Glutamatergic neuron (in vitro differentiated cells): ENCODE measurements at regions not wholly inside any gene's neighbourhood (a gene's known extent, or its start where the extent isn't known, plus 50 kb on each side); places are given as distances from the start of the nearest gene placed in this dataset.

ENCODE experiments used
- DNase-seq: peaks from one replicate; pipeline ENCODE4 v3.0.0; 2022
- H3K27ac Mint-ChIP-seq: one replicate; pipeline ENCODE4 v1.8.0; 2020; ENCODE audit warnings: mild to moderate bottlenecking, mixed read lengths, inconsistent platforms; ENCODE audit not compliant: unreplicated experiment
- H3K27me3 Mint-ChIP-seq: one replicate; pipeline ENCODE4 v1.8.0; 2020; ENCODE audit warnings: mild to moderate bottlenecking, moderate library complexity, mixed read lengths, inconsistent platforms; ENCODE audit not compliant: unreplicated experiment
- H3K36me3 Mint-ChIP-seq: one replicate; pipeline ENCODE4 v1.8.0; 2020; ENCODE audit warnings: mild to moderate bottlenecking, mixed read lengths, inconsistent platforms; ENCODE audit not compliant: unreplicated experiment
- H3K4me1 Mint-ChIP-seq: one replicate; pipeline ENCODE4 v1.8.0; 2020; ENCODE audit warnings: mild to moderate bottlenecking, low read depth, mixed read lengths, inconsistent platforms; ENCODE audit not compliant: unreplicated experiment
- H3K4me3 Mint-ChIP-seq: one replicate; pipeline ENCODE4 v1.8.0; 2020; ENCODE audit warnings: mild to moderate bottlenecking, mixed read lengths, inconsistent platforms; ENCODE audit not compliant: unreplicated experiment
- H3K9me3 Mint-ChIP-seq: one replicate; pipeline ENCODE4 v1.8.0; 2020; ENCODE audit warnings: mild to moderate bottlenecking, moderate library complexity, mixed read lengths, inconsistent platforms; ENCODE audit not compliant: unreplicated experiment
- TF ChIP-seq, protein P1 (sequence below): fragments of 200-600 bp; sonication (generic); IDR thresholded peaks from one replicate; pipeline ENCODE4 v1.5.0; 2021; ENCODE audit not compliant: partially characterized antibody, unreplicated experiment

- H3K27ac Mint-ChIP-seq: no peak overlapping the region
- H3K9me3 Mint-ChIP-seq: no peaks in the 10 kb centered on the region
- H3K27me3 Mint-ChIP-seq: no peaks in the 10 kb centered on the region
- no peaks in the 10 kb centered on the region for H3K36me3 Mint-ChIP-seq
- no peaks in the 10 kb centered on the region for H3K4me1 Mint-ChIP-seq
- TF ChIP-seq, protein P1, sequence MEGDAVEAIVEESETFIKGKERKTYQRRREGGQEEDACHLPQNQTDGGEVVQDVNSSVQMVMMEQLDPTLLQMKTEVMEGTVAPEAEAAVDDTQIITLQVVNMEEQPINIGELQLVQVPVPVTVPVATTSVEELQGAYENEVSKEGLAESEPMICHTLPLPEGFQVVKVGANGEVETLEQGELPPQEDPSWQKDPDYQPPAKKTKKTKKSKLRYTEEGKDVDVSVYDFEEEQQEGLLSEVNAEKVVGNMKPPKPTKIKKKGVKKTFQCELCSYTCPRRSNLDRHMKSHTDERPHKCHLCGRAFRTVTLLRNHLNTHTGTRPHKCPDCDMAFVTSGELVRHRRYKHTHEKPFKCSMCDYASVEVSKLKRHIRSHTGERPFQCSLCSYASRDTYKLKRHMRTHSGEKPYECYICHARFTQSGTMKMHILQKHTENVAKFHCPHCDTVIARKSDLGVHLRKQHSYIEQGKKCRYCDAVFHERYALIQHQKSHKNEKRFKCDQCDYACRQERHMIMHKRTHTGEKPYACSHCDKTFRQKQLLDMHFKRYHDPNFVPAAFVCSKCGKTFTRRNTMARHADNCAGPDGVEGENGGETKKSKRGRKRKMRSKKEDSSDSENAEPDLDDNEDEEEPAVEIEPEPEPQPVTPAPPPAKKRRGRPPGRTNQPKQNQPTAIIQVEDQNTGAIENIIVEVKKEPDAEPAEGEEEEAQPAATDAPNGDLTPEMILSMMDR: no peak
- no peak for DNase-seq
- no peak overlapping the region for H3K4me3 Mint-ChIP-seq
These were observed 311.5 kb downstream of the EDEM1 start for GRCh38 chr3:5498981-5499380.

DNA sequence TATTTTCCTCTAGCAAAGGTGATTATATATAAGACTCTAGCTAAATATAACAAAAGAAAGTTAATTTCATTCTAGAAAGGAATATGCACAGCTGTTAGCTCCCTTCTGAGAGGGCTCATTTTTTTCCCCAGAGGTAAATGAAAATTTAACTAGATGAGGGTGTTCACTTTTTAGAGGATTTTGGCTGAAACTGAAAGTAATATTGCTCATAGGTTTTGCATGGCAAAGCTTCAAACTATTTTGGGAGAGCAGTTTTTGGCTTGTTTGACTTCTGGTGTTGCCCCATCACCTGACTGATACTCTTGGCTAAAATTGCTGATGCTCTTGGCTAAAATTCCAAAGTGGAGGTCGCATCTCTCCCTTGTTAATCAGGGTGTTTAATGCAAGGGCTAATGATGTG, 311.9 kb downstream of the EDEM1 start:
- H3K36me3 Mint-ChIP-seq: no peaks in the 10 kb centered on the region
- no peaks in the 10 kb centered on the region for H3K4me1 Mint-ChIP-seq
- TF ChIP-seq, protein P1: no peak
- no peak overlapping the region for H3K27ac Mint-ChIP-seq
- no peaks in the 10 kb centered on the region for H3K27me3 Mint-ChIP-seq
- DNase-seq: no peak
- H3K4me3 Mint-ChIP-seq: no peak overlapping the region
- no peaks in the 10 kb centered on the region for H3K9me3 Mint-ChIP-seq

GRCh38 chr3:5503136-5503535, 315.6 kb downstream of the EDEM1 start:
- no peak overlapping the region for H3K4me3 Mint-ChIP-seq
- no peak for DNase-seq
- H3K27me3 Mint-ChIP-seq: no peaks in the 10 kb centered on the region
- no peaks in the 10 kb centered on the region for H3K36me3 Mint-ChIP-seq
- no peak overlapping the region for H3K27ac Mint-ChIP-seq
- no peaks in the 10 kb centered on the region for H3K9me3 Mint-ChIP-seq
- TF ChIP-seq, protein P1: no peak
- H3K4me1 Mint-ChIP-seq: no peaks in the 10 kb centered on the region

DNA sequence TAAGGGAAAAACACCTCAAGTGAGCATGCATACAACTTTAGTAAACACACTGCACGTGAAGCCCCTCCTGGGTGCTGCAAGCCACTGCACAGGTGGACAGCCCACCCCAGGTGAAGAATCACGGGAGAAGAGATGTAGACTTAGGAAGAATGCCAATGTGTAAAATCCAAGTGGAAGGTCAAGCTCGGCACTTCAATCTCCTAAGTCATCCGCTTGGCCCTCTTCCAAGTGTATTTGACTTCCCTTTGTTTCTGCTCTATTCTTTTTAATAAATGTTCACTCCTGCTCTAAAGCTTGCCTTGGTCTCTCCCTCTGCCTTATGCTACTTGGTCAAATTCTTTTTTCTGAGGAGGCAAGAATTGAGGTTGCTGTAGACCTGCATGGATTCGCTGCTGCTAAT, 316.6 kb downstream of the EDEM1 start:
- no peak overlapping the region for H3K27ac Mint-ChIP-seq
- no peaks in the 10 kb centered on the region for H3K27me3 Mint-ChIP-seq
- H3K4me1 Mint-ChIP-seq: no peaks in the 10 kb centered on the region
- no peak for DNase-seq
- H3K36me3 Mint-ChIP-seq: peaks cover 4% of the 10 kb centered on the region
- TF ChIP-seq, protein P1: no peak
- H3K4me3 Mint-ChIP-seq: no peak overlapping the region
- H3K9me3 Mint-ChIP-seq: no peaks in the 10 kb centered on the region

DNA sequence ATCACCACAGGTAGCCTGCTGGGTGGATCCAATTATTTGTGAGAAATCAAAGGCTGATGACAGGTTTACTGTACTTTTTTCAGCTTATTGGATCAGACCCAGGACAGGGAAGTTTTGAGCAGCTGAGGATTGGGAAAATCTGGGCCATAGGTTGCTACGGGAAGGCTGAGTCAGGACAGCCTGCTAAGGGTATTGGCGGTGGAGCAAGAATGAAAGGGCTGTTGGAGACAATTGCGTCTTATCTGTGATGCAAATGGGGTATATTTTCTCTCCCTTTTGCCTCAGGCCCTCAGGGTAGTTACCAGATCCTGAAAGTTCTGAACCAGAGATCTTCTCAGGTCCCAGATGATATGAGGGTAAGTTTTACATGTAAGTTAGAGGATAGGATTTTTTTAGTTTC, 317.7 kb downstream of the EDEM1 start:
- DNase-seq: no peak
- Mint-ChIP-seq H3K9me3 (peaks cover 2% of the 10 kb centered on the region), H3K4me3 (no peak overlapping the region), H3K27ac (no peak overlapping the region), H3K4me1 (no peaks in the 10 kb centered on the region), H3K36me3 (peaks cover 13% of the 10 kb centered on the region), H3K27me3 (no peaks in the 10 kb centered on the region)
- TF ChIP-seq, protein P1: no peak
